H1 (cell line): ENCODE measurements at regions not wholly inside any gene's neighbourhood (a gene's known extent, or its start where the extent isn't known, plus 50 kb on each side); places are given as distances from the start of the nearest gene placed in this dataset.

ENCODE experiments used
- CBX8 ChIP-seq: fragments of 300-800, 300-1000 bp; sonication (generic); IDR thresholded peaks from 2 replicates; pipeline ENCODE4 v1.7.1; 2016; ENCODE audit warnings: low read depth, low read length, borderline replicate concordance
- JUN ChIP-seq: IDR thresholded peaks from 2 replicates; pipeline ENCODE4 v1.6.1; 2011; ENCODE audit warnings: low read depth, mild to moderate bottlenecking, improper control_type of control experiment, low read length
- SIN3A ChIP-seq, 2 experiments: IDR thresholded peaks in 1 of 2; conservative IDR thresholded peaks in 1 of 2; 2 replicates each; pipeline ENCODE4 v1.6.1; 2011 to 2012; ENCODE audit warnings: low read length in 2 of 2, improper control_type of control experiment in 1 of 2, low read depth in 1 of 2, mild to moderate bottlenecking in 1 of 2
- SRF ChIP-seq: IDR thresholded peaks from 2 replicates; pipeline ENCODE4 v1.6.1; 2011; ENCODE audit warnings: mild to moderate bottlenecking, low read depth, low read length, moderate library complexity
- TF ChIP-seq, protein P1 (sequence below): IDR thresholded peaks from 2 replicates; pipeline ENCODE4 v1.6.1; 2011; ENCODE audit warnings: low read length, improper control_type of control experiment

DNA sequence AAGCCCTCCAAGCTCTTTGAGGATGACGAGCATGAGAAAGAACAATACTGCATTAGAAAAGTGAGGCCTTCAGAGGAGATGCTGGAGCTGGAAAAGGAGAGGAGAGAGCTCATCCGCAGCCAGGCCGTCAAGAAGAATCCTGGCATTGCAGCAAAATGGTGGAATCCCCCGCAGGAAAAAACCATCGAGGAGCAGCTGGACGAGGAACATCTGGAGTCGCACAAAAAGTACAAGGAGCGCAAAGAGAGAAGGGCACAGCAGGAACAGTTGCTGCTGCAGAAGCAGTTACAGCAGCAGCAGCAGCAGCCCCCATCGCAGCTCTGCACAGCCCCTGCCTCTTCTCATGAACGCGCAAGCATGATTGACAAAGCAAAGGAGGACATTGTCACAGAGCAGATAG lies 71.2 kb downstream of the C9orf152 start (continued):
- TF ChIP-seq JUN (no peak), SRF (no peak), CBX8 (no peak), SIN3A (conservative IDR thresholded peaks at IDR 0.05 in 1 of 2, IDR thresholded peaks at IDR 0.05 in 1 of 2; ENCODE audit: low read depth in 1 of 2, low read length in 2 of 2) (no peak)
- TF ChIP-seq, protein P1, sequence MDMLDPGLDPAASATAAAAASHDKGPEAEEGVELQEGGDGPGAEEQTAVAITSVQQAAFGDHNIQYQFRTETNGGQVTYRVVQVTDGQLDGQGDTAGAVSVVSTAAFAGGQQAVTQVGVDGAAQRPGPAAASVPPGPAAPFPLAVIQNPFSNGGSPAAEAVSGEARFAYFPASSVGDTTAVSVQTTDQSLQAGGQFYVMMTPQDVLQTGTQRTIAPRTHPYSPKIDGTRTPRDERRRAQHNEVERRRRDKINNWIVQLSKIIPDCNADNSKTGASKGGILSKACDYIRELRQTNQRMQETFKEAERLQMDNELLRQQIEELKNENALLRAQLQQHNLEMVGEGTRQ = no peak
